Natural killer cell (primary cell): ENCODE measurements at regions not wholly inside any gene's neighbourhood (a gene's known extent, or its start where the extent isn't known, plus 50 kb on each side); places are given as distances from the start of the nearest gene placed in this dataset.

ENCODE experiments used
- ATAC-seq, 3 donors: fragments of 150-1000 bp in 2 of 3; fragments of 200-7000 bp in 1 of 3; cut with Tn5 transposase; 1 replicate in 1 of 3; 2 replicates in 2 of 3; pipeline ENCODE4 v1.10.0; 2021; ENCODE audit warnings: mild to moderate bottlenecking in 2 of 3, moderate library complexity in 2 of 3
- DNase-seq, 2 donors: peaks; one replicate each; pipeline versions ENCODE4 v3.0.0 to v3.0.0-alpha.2; 2013 to 2021; ENCODE audit warnings: mixed read lengths in 1 of 2
- H3K27ac ChIP-seq: one replicate; pipeline ENCODE4 v1.5.1; 2013; ENCODE audit warnings: mild to moderate bottlenecking, low read length
- H3K27me3 ChIP-seq: one replicate; pipeline ENCODE4 v1.6.1; 2013; ENCODE audit warnings: low read length; ENCODE audit not compliant: control insufficient read depth, insufficient read depth
- H3K36me3 ChIP-seq: one replicate; pipeline ENCODE4 v1.6.1; 2013; ENCODE audit warnings: low read length; ENCODE audit not compliant: control insufficient read depth, insufficient read depth
- H3K4me1 ChIP-seq: one replicate; pipeline ENCODE4 v1.6.1; 2013; ENCODE audit warnings: low read length; ENCODE audit not compliant: control insufficient read depth, insufficient read depth
- H3K4me3 ChIP-seq: one replicate; pipeline ENCODE4 v1.5.1; 2013; ENCODE audit warnings: low read length
- H3K9me3 ChIP-seq: one replicate; pipeline ENCODE4 v1.6.1; 2013; ENCODE audit warnings: low read length; ENCODE audit not compliant: control insufficient read depth, insufficient read depth
- H3K27ac Mint-ChIP-seq, 2 donors: one replicate each; pipeline ENCODE4 v1.8.0; 2022; ENCODE audit warnings: mild to moderate bottlenecking in 2 of 2, mixed read lengths in 2 of 2, moderate library complexity in 1 of 2
- H3K27me3 Mint-ChIP-seq, 2 donors: one replicate each; pipeline ENCODE4 v1.8.0; 2022; ENCODE audit warnings: low read depth in 2 of 2, mixed read lengths in 2 of 2
- H3K36me3 Mint-ChIP-seq: one replicate; pipeline ENCODE4 v1.8.0; 2022; ENCODE audit warnings: mixed read lengths
- H3K4me1 Mint-ChIP-seq, 2 donors: one replicate each; pipeline ENCODE4 v1.8.0; 2022; ENCODE audit warnings: mixed read lengths in 2 of 2
- H3K4me3 Mint-ChIP-seq: one replicate; pipeline ENCODE4 v1.8.0; 2022; ENCODE audit warnings: mild to moderate bottlenecking, moderate library complexity, mixed read lengths
- H3K9me3 Mint-ChIP-seq, 2 donors: one replicate each; pipeline ENCODE4 v1.8.0; 2022; ENCODE audit warnings: mixed read lengths in 2 of 2
- CTCF ChIP-seq: fragments of 200-600 bp; IDR thresholded peaks from one replicate; pipeline ENCODE4 v1.8.0; 2022; ENCODE audit warnings: antibody characterized with exemption
- WGBS: methylation state at CpG from one replicate; pipeline ENCODE4 v1.1.7; 2013; ENCODE audit warnings: missing lambda C conversion rate; ENCODE audit not compliant: insufficient coverage; 5-methylcytosine and 5-hydroxymethylcytosine counted together
- intact Hi-C: fragments of 100-400 bp; cut with micrococcal nuclease; formaldehyde crosslinking; loops from one replicate; pipeline ENCODE4 v1.14.2; 2022

DNA sequence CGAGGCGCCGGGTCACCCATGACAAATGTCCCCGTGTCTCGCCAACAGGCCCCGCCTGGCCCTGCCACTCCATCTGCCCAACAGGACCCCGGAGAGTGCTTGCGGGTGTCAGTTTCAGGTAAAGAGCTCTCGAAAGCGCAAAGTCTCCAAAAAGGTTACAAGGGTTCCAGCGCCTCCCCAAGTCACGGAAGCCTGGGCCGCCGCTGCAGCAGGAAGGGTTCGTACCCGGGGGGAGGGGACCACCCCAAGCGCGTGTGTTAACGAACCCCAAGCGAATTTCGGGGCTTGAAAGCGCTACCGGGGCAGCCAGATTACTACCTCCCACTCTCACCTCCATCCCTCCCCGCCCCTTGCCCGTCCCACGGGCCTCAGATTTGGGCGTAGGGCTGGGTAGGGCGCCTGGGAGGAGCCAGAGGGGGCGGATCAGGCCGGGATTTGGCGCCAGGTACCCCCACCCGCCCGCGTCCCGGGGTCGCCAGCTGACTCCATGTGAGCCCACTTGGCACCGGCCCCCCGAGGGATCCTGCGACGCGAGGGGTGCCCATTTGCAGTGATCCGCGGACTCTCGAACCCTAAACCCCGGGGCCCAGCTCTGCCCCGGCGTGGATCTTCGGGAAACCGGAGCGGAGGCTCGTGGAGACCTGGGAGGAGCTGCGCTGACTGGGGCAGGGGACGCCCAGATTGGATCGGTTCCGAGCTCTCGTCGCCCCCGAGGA lies 85.9 kb downstream of the NR2F2 start:
- WGBS, result 6% methylated on average over 58 of the region's 58 CpGs
- H3K27ac ChIP-seq, result no peak overlapping the region

GRCh38 chr15:96416934-96417759 lies 86.6 kb downstream of the NR2F2 start:
- DNase-seq (no peak), ATAC-seq (no peak)
- WGBS, result 7% methylated on average over 51 of the region's 51 CpGs
- H3K4me3 ChIP-seq, result no peak overlapping the region
- peaks cover 40% of the 10 kb centered on the region for H3K27me3 ChIP-seq
- Mint-ChIP-seq H3K27me3 (peaks cover 66 to 85% of the 10 kb centered on the region in 2 donors), H3K27ac (no peak overlapping the region), H3K4me1 (no peaks in the 10 kb centered on the region), H3K4me3 (no peak overlapping the region), H3K9me3 (no peaks in the 10 kb centered on the region), H3K36me3 (no peaks in the 10 kb centered on the region)
- H3K36me3 ChIP-seq, result no peaks in the 10 kb centered on the region
- no peak overlapping the region for H3K27ac ChIP-seq
- intact Hi-C loops, result no loop called here
- H3K9me3 ChIP-seq, result no peaks in the 10 kb centered on the region
- no peaks in the 10 kb centered on the region for H3K4me1 ChIP-seq
- no peak for TF ChIP-seq CTCF

More for the DNA sequence above, 85.9 kb downstream of the NR2F2 start:
- H3K36me3 ChIP-seq, result no peaks in the 10 kb centered on the region
- H3K9me3 Mint-ChIP-seq, result no peaks in the 10 kb centered on the region
- TF ChIP-seq CTCF, result no peak
- DNase-seq (no peak), ATAC-seq (no peak)
- H3K4me1 Mint-ChIP-seq, result no peaks in the 10 kb centered on the region
- no peak overlapping the region for H3K27ac Mint-ChIP-seq
- H3K4me3 Mint-ChIP-seq, result no peak overlapping the region
- H3K4me3 ChIP-seq, result no peak overlapping the region
- H3K27me3 Mint-ChIP-seq, result peaks cover 71 to 87% of the 10 kb centered on the region in 2 donors
- peaks cover 40% of the 10 kb centered on the region for H3K27me3 ChIP-seq
- no peaks in the 10 kb centered on the region for H3K4me1 ChIP-seq
- H3K36me3 Mint-ChIP-seq, result no peaks in the 10 kb centered on the region
- intact Hi-C loops, result no loop called here
- H3K9me3 ChIP-seq, result no peaks in the 10 kb centered on the region

- Histone ChIP-seq H3K36me3 (no peaks in the 10 kb centered on the region), H3K27ac (no peak overlapping the region), H3K9me3 (no peaks in the 10 kb centered on the region), H3K4me1 (no peaks in the 10 kb centered on the region), H3K4me3 (no peak overlapping the region), H3K27me3 (peaks cover 37% of the 10 kb centered on the region)
- H3K27me3 Mint-ChIP-seq, result peaks cover 66 to 85% of the 10 kb centered on the region in 2 donors
- ATAC-seq (no peak), DNase-seq (no peak)
- no peak overlapping the region for H3K27ac Mint-ChIP-seq
- intact Hi-C loops, result no loop called here
- H3K4me3 Mint-ChIP-seq, result no peak overlapping the region
- H3K9me3 Mint-ChIP-seq, result no peaks in the 10 kb centered on the region
- no peaks in the 10 kb centered on the region for H3K4me1 Mint-ChIP-seq
- no peaks in the 10 kb centered on the region for H3K36me3 Mint-ChIP-seq
- TF ChIP-seq CTCF, result no peak
- 4% methylated on average over 12 of the region's 14 CpGs for WGBS
These were observed 87.2 kb downstream of the NR2F2 start for GRCh38 chr15:96417760-96418130.
